ENCODE measurements at regions not wholly inside any gene's neighbourhood (a gene's known extent, or its start where the extent isn't known, plus 50 kb on each side); places are given as distances from the start of the nearest gene placed in this dataset.

DNA sequence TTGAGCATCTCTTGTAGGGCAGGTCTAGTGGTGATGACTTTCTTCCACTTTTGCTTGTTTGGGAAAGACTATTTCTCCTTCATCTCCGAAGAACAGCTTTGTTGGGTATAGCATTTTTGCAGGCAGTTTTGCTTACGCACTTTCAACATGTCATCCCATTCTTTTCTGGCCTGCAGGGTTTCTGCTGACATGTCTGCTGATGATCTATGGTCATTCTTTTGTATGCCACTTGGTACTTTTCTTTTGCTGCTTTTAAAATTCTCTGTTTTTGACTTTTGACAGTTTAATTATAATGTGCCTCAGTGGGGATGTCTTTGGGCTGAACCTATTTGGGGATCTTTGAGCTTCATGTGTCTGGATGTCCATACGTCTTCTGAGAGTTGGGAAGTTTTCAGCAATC lies 78.2 kb downstream of the PTHLH start:
- H3K27me3 ChIP-seq (replicated peaks; ENCODE audit: control insufficient read depth, insufficient read depth, low read length) = no peaks in the 10 kb centered on the region

DNA sequence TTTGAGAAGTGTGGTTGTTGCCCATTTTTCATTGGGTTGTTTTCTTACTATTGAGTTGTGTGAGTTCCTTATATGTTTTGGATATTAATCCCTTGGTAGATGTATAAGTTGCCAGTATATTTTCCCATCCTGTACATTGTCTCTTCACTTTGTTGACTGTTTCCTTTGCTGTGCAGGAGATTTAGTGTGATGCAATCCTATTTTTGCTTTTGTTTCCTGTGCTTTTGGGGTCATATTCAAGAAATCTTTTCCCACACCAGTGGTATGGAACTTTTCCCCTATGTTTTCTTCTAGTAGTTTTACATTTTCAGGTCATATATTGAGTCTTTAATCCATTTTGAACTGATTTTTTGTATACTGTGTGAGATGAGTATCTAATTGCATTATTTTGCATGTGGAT lies 92.8 kb downstream of the PTHLH start:
- H3K4me1 ChIP-seq (ENCODE audit: control insufficient read depth, insufficient read depth, low read length) = no peaks in the 10 kb centered on the region
- no peaks in the 10 kb centered on the region for H3K36me3 ChIP-seq (ENCODE audit: control insufficient read depth, insufficient read depth, low read length, severe bottlenecking)
- no peaks in the 10 kb centered on the region for H3K27me3 ChIP-seq (replicated peaks; ENCODE audit: control insufficient read depth, insufficient read depth, low read length)
- DNase-seq (ENCODE audit: low read depth) = no peak
- peaks cover 10% of the 10 kb centered on the region for H3K9me3 ChIP-seq (ENCODE audit: control insufficient read depth, low read length)
- H3K4me3 ChIP-seq (ENCODE audit: low read length) = no peak overlapping the region
- H3K9ac ChIP-seq (ENCODE audit: low read length) = no peak overlapping the region

More for the DNA sequence above, 78.2 kb downstream of the PTHLH start:
- no peak overlapping the region for H3K9ac ChIP-seq (ENCODE audit: low read length)
- no peaks in the 10 kb centered on the region for H3K9me3 ChIP-seq (ENCODE audit: control insufficient read depth, low read length)
- no peaks in the 10 kb centered on the region for H3K4me1 ChIP-seq (ENCODE audit: control insufficient read depth, insufficient read depth, low read length)
- no peak for DNase-seq (ENCODE audit: low read depth)
- H3K36me3 ChIP-seq (ENCODE audit: control insufficient read depth, insufficient read depth, low read length, severe bottlenecking) = no peaks in the 10 kb centered on the region
- no peak overlapping the region for H3K4me3 ChIP-seq (ENCODE audit: low read length)

DNA sequence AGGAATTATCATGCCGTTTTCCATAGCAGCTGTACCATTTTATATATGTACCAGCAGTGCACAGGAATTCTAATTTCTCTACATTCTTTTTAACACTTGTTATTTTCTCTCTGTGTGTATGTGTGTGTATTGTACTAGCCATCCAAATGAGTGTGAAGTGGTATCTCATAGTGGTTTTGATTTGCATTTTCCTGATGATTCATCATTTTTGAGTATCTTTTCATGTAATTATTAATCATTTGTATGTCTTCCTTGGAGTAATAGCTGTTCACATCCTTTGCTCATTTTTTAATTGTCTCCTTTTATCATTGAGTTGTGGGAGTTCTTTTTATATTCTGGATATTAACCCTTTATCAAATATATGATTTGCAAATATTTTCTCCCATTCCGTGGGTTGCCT lies 95.6 kb upstream of the MANSC4 start:
- Histone ChIP-seq H3K9me3 (ENCODE audit: control insufficient read depth, low read length) (no peaks in the 10 kb centered on the region), H3K27me3 (replicated peaks; ENCODE audit: control insufficient read depth, insufficient read depth, low read length) (no peaks in the 10 kb centered on the region), H3K36me3 (ENCODE audit: control insufficient read depth, insufficient read depth, low read length, severe bottlenecking) (no peaks in the 10 kb centered on the region), H3K9ac (ENCODE audit: low read length) (no peak overlapping the region), H3K4me1 (ENCODE audit: control insufficient read depth, insufficient read depth, low read length) (no peaks in the 10 kb centered on the region), H3K4me3 (ENCODE audit: low read length) (no peak overlapping the region)
- DNase-seq (ENCODE audit: low read depth) = no peak

DNA sequence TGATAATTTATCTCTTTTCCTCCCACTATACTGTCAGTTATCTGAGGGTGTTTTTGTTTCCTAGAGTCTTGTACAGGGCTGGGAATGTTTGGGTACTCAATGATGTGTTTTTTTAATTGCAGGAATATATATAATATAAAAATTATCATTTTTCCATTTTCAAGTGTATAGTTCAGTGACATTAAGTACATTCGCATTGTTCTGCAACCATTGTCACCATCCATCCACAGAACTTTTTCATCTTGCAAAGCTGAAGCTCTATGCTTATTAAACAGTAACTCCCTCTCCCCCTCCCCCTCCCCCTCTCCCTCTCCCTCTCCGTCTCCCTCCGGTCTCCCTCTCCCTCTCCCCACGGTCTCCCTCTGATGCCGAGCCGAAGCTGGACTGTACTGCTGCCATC lies 93.0 kb upstream of the MANSC4 start:
- Histone ChIP-seq H3K36me3 (ENCODE audit: control insufficient read depth, insufficient read depth, low read length, severe bottlenecking) (no peaks in the 10 kb centered on the region), H3K9me3 (ENCODE audit: control insufficient read depth, low read length) (no peaks in the 10 kb centered on the region), H3K27me3 (replicated peaks; ENCODE audit: control insufficient read depth, insufficient read depth, low read length) (no peaks in the 10 kb centered on the region), H3K9ac (ENCODE audit: low read length) (no peak overlapping the region), H3K4me1 (ENCODE audit: control insufficient read depth, insufficient read depth, low read length) (peaks cover 5% of the 10 kb centered on the region), H3K4me3 (ENCODE audit: low read length) (no peak overlapping the region)
- DNase-seq (ENCODE audit: low read depth) = no peak

DNA sequence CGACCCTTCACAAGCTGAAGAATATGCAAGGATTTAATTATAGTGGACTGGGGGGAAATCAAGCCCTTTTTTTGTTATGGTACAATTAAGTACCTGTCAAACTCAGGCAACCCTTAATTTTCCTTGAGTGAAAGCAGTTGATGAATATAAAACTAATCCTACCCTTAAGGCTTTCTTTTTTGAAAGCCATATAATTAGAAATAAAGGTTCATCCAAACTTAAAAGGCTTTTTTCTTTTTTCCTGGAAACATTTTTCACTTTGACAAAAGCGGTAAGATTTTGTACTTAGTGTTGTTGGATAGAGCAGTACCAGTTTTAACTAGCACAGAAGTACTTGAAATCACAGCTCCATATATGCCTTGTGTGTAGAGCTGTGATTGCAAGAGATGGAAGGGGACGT lies 91.9 kb upstream of the MANSC4 start:
- Histone ChIP-seq H3K9me3 (ENCODE audit: control insufficient read depth, low read length) (no peaks in the 10 kb centered on the region), H3K4me3 (ENCODE audit: low read length) (no peak overlapping the region), H3K9ac (ENCODE audit: low read length) (no peak overlapping the region), H3K4me1 (ENCODE audit: control insufficient read depth, insufficient read depth, low read length) (peaks cover 12% of the 10 kb centered on the region), H3K36me3 (ENCODE audit: control insufficient read depth, insufficient read depth, low read length, severe bottlenecking) (no peaks in the 10 kb centered on the region), H3K27me3 (replicated peaks; ENCODE audit: control insufficient read depth, insufficient read depth, low read length) (no peaks in the 10 kb centered on the region)
- DNase-seq (ENCODE audit: low read depth) = no peak

DNA sequence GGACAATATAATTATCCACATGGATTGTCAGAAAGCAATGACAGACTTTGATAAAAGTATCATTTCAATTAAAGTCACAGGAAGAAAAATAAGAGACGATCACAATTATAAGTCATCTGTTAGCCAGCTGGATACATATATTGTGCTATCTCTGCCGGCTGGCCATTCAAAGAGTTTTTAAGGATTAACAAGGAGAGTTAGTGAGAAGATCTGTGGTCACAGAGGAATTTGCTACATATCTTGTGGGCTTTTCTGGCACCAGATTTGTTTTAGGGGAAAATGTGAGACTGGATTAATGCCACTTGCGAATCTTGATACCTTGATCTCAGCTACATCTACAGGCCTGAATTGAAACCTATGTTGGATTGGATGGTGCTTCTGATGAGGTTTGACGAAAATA lies 90.9 kb upstream of the MANSC4 start:
- H3K9ac ChIP-seq (ENCODE audit: low read length) = no peak overlapping the region
- peak; percentile 52 for DNase-seq (ENCODE audit: low read depth)
- no peaks in the 10 kb centered on the region for H3K36me3 ChIP-seq (ENCODE audit: control insufficient read depth, insufficient read depth, low read length, severe bottlenecking)
- no peak overlapping the region for H3K4me3 ChIP-seq (ENCODE audit: low read length)
- H3K27me3 ChIP-seq (replicated peaks; ENCODE audit: control insufficient read depth, insufficient read depth, low read length) = no peaks in the 10 kb centered on the region
- no peaks in the 10 kb centered on the region for H3K9me3 ChIP-seq (ENCODE audit: control insufficient read depth, low read length)
- peaks cover 20% of the 10 kb centered on the region for H3K4me1 ChIP-seq (ENCODE audit: control insufficient read depth, insufficient read depth, low read length)

DNA sequence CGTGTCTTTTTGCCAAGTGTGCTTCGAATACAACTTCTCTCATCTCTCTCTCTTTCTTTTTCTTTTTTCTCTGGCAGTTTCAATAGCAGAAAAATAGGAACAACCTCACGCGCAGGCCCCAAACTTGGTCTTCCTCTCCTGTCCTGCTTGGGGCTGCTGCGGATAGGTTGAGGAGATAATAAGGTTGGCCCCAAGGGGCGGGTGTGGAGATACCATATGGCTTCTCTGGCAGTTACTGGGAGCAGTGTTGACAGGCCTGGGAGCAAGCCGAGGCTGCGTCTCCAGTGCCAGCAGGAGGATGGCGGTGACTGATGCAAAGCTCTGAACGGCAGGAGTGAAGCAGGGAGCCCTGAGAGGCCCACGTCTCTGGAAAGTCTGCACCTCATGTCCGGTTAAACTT lies 89.5 kb upstream of the MANSC4 start:
- Histone ChIP-seq H3K9ac (ENCODE audit: low read length) (no peak overlapping the region), H3K36me3 (ENCODE audit: control insufficient read depth, insufficient read depth, low read length, severe bottlenecking) (no peaks in the 10 kb centered on the region), H3K4me1 (ENCODE audit: control insufficient read depth, insufficient read depth, low read length) (peaks cover 32% of the 10 kb centered on the region), H3K27me3 (replicated peaks; ENCODE audit: control insufficient read depth, insufficient read depth, low read length) (no peaks in the 10 kb centered on the region), H3K9me3 (ENCODE audit: control insufficient read depth, low read length) (no peaks in the 10 kb centered on the region), H3K4me3 (ENCODE audit: low read length) (no peak overlapping the region)
- DNase-seq (ENCODE audit: low read depth) = no peak

DNA sequence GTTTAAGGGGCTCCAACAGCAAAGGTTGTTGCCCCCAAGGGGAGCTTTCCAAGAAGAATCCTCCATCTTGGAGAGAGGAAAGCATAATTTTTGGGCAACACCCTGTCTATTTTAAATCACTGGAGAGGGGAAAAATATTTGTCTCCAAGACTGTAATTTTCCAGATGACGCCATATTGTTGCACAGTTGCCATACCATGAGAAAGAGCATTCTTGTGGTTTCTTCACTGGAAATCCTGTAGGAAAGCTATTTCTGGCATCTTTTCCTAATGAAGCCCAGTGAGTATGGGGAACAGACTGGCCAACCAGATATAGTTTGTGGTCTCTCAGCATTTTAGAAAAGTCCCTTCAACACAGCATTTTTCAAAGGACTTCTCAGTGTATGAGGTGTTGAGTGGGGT lies 88.1 kb upstream of the MANSC4 start:
- H3K36me3 ChIP-seq (ENCODE audit: control insufficient read depth, insufficient read depth, low read length, severe bottlenecking) = no peaks in the 10 kb centered on the region
- peak; percentile 87 for DNase-seq (ENCODE audit: low read depth)
- peaks cover 32% of the 10 kb centered on the region for H3K4me1 ChIP-seq (ENCODE audit: control insufficient read depth, insufficient read depth, low read length)

DNA sequence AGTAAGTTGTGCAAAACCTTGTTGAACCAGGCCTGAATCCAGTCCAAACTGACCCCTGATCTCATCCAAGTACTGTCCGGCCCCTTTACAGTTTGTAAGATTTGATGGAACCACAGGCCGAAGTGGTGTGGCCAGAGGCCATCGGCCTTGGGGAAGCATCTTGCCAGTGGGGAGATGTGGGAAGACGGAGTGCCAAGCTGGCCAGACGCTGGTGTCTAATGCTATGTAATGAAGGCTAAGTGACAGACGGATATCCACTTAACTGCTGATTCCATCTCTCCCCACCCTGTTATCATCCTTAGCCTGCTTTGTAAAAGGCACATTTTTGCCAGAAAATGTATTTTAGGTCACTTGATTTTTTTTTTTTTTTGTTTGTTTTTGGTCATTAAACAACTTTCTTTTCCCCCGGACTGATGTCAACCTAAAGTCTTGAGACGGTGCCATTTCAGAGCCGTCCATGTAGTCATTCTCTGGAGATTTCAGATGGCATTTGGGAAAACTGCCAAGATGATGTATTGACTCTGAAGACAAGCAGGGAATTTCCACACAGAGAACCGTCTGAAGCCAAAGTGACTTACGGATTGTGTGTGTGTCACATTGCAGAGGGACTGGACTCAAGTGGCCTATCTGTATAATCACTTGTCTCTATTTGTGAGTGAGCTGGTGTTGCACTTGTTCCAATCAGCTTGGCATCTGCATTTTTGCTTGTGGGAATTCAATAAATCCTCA lies 86.5 kb upstream of the MANSC4 start:
- Histone ChIP-seq H3K4me3 (ENCODE audit: low read length) (no peak overlapping the region), H3K4me1 (ENCODE audit: control insufficient read depth, insufficient read depth, low read length) (peaks cover 38% of the 10 kb centered on the region), H3K9ac (ENCODE audit: low read length) (no peak overlapping the region), H3K9me3 (ENCODE audit: control insufficient read depth, low read length) (no peaks in the 10 kb centered on the region), H3K27me3 (replicated peaks; ENCODE audit: control insufficient read depth, insufficient read depth, low read length) (no peaks in the 10 kb centered on the region), H3K36me3 (ENCODE audit: control insufficient read depth, insufficient read depth, low read length, severe bottlenecking) (no peaks in the 10 kb centered on the region)
- peak; percentile 59 for DNase-seq (ENCODE audit: low read depth)

More for the DNA sequence above, 88.1 kb upstream of the MANSC4 start:
- Histone ChIP-seq H3K4me3 (ENCODE audit: low read length) (no peak overlapping the region), H3K27me3 (replicated peaks; ENCODE audit: control insufficient read depth, insufficient read depth, low read length) (no peaks in the 10 kb centered on the region), H3K9me3 (ENCODE audit: control insufficient read depth, low read length) (no peaks in the 10 kb centered on the region), H3K9ac (ENCODE audit: low read length) (no peak overlapping the region)

DNA sequence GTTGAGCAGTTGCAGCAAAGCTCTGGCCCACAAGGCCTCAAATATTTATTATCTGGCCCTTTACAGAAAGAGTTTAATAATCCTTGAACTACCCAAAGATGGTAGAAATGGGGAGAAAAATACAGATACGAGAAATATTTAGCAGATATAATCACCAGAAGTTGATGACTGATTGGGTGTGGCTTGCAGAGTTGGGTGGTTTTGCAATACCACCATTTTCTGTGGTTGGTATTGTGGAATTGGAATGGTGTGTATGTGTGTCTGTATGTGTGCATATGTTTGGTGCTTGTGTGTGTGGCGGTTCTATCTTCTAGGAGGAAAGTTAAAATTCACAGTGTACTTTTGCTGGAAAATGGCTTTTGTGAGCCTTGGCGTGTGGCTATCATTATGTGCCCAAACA lies 85.4 kb upstream of the MANSC4 start:
- Histone ChIP-seq H3K4me1 (ENCODE audit: control insufficient read depth, insufficient read depth, low read length) (peaks cover 40% of the 10 kb centered on the region), H3K36me3 (ENCODE audit: control insufficient read depth, insufficient read depth, low read length, severe bottlenecking) (no peaks in the 10 kb centered on the region), H3K9ac (ENCODE audit: low read length) (no peak overlapping the region), H3K9me3 (ENCODE audit: control insufficient read depth, low read length) (no peaks in the 10 kb centered on the region), H3K4me3 (ENCODE audit: low read length) (peak overlapping the region; percentile 10), H3K27me3 (replicated peaks; ENCODE audit: control insufficient read depth, insufficient read depth, low read length) (no peaks in the 10 kb centered on the region)
- DNase-seq (ENCODE audit: low read depth) = peak; percentile 70

DNA sequence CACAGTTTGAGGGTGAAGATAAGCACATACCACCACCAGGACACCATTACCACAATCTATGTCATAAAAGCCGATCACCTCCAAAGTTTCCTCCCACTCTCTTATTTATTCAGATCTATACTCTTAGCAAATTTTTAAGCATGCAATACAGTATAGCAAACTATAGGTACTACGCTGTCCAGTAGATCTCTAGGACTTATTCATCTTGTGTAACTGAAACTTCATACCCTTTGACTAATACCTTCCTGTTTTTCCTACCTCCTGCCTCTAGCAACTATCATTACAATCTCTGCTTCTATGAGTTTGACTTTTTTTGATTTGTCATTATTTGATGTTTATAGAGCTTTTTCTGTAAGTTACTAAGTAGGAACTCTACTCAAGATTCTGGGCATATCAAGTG lies 84.5 kb upstream of the MANSC4 start:
- peaks cover 40% of the 10 kb centered on the region for H3K4me1 ChIP-seq (ENCODE audit: control insufficient read depth, insufficient read depth, low read length)
- no peak overlapping the region for H3K4me3 ChIP-seq (ENCODE audit: low read length)
- DNase-seq (ENCODE audit: low read depth) = no peak
- H3K36me3 ChIP-seq (ENCODE audit: control insufficient read depth, insufficient read depth, low read length, severe bottlenecking) = no peaks in the 10 kb centered on the region
- H3K27me3 ChIP-seq (replicated peaks; ENCODE audit: control insufficient read depth, insufficient read depth, low read length) = no peaks in the 10 kb centered on the region
- H3K9me3 ChIP-seq (ENCODE audit: control insufficient read depth, low read length) = no peaks in the 10 kb centered on the region
- no peak overlapping the region for H3K9ac ChIP-seq (ENCODE audit: low read length)

DNA sequence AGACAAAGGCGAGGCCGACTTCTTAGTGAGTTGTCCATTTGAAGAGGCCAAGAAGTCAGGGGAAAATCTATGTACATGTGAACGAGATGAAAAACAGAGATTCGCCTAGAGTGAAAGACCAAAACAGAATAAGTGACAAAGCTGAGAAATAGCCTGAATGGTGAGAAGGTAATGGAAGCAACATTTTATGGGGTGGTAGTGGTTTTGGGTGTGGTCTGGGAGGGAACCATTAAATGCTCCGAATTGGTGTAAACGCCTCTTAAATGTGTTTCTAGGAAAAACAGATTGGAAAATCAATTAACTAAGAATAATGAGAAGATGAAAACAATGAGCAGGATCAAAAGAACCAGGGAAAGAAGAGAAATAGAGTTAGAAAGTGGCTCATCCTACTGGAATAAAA lies 83.8 kb upstream of the MANSC4 start:
- H3K4me1 ChIP-seq (ENCODE audit: control insufficient read depth, insufficient read depth, low read length) = peaks cover 40% of the 10 kb centered on the region
- no peak for DNase-seq (ENCODE audit: low read depth)
- no peaks in the 10 kb centered on the region for H3K36me3 ChIP-seq (ENCODE audit: control insufficient read depth, insufficient read depth, low read length, severe bottlenecking)
- H3K9ac ChIP-seq (ENCODE audit: low read length) = no peak overlapping the region
- no peaks in the 10 kb centered on the region for H3K27me3 ChIP-seq (replicated peaks; ENCODE audit: control insufficient read depth, insufficient read depth, low read length)
- H3K4me3 ChIP-seq (ENCODE audit: low read length) = no peak overlapping the region
- H3K9me3 ChIP-seq (ENCODE audit: control insufficient read depth, low read length) = no peaks in the 10 kb centered on the region

Data from adipocyte (in vitro differentiated cells).